ENCODE measurements at regions not wholly inside any gene's neighbourhood (a gene's known extent, or its start where the extent isn't known, plus 50 kb on each side); places are given as distances from the start of the nearest gene placed in this dataset.

GRCh38 chr11:69348414-69349235 lies 54.7 kb downstream of the MYEOV start:
- DNase-seq, result no peak

- no peak for DNase-seq
Observed at GRCh38 chr11:69350040-69350439, 56.1 kb downstream of the MYEOV start.

GRCh38 chr11:69350596-69350995 lies 56.6 kb downstream of the MYEOV start:
- DNase-seq, result no peak

DNA sequence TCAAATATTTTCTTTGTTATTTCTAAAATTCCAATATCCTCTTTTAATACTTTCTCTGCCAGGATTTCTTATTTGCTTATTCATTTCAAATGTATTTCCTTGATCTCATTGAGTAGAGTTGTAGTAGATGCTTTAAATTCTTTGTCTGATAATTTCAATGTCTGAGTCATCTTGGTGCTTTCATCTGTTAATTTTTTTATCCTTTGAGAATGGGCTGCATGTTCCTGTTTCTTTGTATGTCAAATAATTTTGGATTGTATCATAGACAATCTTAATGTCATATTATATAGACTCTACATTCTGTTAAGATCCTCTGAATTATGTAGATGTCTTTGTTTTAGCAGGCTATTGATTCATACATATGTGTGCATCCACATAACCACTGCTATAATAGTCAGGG lies 57.5 kb downstream of the MYEOV start:
- DNase-seq, result no peak

GRCh38 chr11:69352166-69352565 lies 58.2 kb downstream of the MYEOV start:
- no peak for DNase-seq

- DNase-seq, result peak; percentile 37
Observed at GRCh38 chr11:69352715-69353319, 58.9 kb downstream of the MYEOV start.

DNA sequence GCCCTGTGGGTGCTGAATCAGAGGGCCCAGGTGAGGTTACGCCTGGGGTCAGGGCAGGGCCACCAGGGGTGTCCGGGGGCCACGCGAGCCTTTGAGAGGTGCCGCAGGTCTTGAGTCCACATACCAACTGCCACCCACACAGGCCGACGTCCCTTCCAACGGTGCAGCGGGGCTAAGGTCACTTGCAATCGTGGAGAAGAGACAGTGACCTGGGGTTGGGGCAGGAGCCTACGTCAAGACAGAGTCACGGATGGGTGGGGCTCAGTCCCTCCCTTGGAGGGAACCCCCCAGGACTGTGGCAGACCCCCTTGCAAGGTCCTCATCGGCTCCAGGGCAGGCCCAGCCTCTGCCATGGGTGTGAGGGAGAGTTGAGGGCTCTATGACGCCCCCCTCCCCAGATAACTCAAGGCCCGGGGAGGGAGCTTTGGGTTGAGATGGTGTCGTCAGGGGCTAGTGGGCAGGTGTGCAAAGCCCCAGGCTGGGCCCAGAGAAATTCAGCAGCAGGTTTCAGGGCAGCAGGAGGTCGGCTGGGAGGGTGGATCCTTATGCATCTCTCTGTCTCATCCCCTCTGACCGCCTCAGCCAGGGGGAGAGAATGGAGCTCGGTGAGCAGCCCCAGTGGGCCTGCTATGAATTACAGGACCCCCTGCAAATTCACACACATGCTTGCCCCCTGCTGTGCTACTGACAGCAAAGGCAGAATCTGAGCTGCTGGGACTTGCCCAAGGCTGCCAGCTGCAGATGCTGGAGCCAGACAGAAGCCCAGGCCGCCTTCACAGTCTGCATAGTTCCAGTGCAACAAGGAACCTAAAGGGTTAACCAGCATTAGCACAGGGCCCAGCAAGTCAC lies 60.0 kb downstream of the MYEOV start:
- no peak for DNase-seq

- no peak for DNase-seq
Observed at GRCh38 chr11:69354545-69354897, 60.6 kb downstream of the MYEOV start.

GRCh38 chr11:69355346-69355940 lies 61.5 kb downstream of the MYEOV start:
- DNase-seq, result no peak

DNA sequence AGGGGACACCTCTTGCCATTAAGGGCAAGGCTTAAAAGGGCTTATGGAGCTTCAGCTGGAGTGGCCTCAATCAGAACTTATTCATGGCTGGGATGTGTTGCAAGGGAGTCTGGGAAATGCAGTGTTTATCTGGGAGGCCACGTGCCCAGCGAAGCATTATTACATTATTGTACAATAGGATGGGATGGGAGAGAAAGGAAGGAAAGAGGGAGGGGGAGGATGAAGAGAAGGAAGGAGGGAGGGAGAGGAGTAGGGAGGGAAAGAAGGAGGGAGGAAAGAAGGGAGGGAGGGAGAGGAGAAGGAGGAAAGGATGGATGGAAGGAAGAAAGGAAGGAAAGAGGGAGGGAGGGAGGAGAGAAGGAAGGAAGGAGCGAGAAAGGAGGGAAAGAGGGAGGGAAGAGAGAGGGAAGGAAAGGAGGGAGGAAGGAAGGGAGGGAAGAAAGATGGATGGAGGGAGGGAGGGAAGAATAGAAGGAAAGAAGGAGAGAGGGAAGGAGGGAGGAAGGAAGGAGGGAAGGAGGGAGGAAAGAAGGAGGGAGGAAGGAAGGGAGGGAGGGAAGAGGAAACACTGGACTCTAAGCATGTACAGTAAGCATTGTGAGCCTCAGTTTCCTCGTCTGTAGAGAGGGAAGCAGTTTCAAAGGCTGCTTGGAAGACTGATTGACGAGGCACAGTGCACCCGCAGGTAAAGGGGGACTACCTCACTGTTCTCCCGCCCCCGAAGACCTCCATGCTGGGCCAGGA lies 62.2 kb downstream of the MYEOV start:
- DNase-seq, result no peak

- DNase-seq, result no peak
Observed at GRCh38 chr11:69356703-69357457, 62.9 kb downstream of the MYEOV start.

DNA sequence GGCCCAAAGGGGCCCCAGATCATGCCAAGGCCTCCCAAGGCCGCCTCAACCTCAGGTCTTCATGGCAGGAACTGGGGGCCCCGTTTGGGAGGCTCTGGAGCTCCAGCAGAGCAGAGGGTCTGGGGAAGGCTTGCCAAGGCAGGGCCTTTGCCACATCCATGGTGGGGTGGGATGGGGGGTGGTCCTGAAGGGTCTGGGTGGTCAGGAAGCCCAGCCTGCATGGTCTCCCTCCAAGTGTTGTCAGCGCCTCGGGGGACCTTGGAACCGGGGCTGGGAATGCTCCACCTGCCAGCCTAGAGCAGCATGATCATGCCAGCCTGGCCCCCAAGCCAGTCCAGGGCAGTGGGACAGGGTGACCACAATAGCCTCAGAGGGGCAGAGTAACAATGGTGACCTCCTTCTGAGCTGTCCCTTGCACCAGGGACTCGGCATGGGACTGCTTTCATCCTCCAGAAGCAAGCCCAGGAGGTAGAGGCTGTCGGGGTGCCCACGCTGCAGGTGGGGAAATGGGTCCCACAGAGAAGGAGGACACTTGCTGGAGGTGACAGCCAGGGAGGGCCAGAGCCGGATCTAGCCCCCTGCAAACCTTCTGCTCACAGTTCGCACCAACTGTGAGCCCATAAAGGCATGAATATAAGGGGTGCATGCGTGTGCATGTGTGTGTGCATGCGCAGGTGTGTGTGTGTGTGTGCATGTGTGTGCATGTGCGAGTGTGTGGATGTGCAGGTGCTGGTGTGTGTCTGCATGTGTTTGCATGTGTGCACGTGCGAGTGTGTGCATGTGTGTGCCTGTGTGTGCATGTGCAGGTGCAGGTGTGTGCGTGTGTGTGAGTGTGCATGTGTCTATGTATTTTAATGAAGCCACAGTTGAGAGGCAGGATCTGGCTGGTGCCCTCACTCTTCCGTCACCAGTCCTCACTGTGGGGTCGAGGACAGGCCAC lies 63.8 kb downstream of the MYEOV start:
- DNase-seq, result no peak

DNA sequence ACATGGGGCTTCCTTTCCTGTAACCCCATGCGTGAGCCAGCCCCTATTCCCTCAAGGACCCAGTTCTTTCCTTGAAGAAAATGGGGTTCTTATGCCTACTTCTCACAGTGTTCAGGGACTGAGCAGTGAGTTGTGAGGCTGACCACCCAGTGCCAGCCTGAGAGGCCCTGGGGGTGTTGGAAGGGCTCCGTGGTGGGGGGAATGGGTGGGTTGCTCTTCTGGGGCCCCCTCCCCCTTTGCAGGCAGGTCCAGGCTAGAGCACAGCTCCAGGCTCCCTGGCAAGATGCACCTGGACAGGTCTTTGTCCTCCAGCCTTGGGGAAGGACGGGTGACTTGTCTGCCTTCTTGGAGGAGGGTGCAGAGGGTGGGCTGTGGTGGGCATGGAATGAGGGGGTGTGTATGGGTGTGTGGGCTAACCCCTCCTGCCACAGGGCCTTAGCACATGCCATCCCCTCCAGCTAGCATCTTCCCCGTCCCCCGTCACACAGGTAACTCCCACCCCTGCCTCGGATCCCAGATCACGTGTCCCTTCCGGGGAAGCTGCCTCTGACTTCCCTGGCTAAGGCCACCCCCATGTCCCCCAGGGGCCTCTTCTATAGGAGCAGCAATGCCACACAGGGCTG lies 64.6 kb downstream of the MYEOV start:
- no peak for DNase-seq

GRCh38 chr11:69359735-69360480 lies 66.0 kb downstream of the MYEOV start:
- no peak for DNase-seq

DNA sequence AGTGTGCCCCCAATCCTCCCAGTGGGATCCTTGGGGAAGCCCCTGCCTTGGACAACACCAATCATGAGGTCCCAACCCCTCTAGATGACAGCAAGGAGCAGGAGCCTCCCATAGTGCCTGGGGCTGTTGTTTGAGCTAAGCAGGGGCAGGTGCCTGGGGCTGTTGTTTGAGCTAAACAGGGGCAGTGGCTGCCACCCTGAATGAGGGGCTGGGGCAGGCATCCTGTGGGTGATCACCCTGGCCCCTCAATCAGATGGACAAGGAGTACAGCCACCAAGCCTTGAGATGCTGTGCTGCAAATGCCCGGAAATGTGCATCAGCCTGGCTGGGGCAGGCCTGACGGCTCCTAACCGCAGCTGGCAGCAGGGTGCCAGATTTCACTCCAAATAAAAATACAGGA lies 66.7 kb downstream of the MYEOV start:
- DNase-seq, result no peak

GRCh38 chr11:69361048-69361447 lies 67.1 kb downstream of the MYEOV start:
- no peak for DNase-seq

GRCh38 chr11:69361466-69361865 lies 67.5 kb downstream of the MYEOV start:
- DNase-seq, result no peak

DNA sequence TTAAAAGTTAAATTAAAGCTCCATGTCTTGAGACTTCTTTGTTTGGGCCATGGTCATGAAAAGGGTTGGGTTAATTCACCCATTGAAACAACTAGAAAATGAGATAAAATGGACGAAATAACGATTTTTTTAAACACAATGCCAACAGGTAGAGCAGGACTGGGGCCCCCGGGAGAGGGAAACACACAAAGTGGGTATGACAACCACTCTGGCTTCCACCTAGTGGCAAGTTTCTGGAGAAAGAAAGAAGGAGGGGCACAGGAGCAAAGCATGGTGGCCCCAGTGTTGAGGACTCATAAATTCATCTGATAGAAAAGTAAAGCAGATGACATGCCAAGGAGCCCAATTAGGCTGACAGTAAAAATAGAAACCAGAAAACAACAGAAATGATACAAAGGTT lies 68.4 kb downstream of the MYEOV start:
- DNase-seq, result peak; percentile 1

- no peak for DNase-seq
Observed at GRCh38 chr11:69364921-69365320, 71.0 kb downstream of the MYEOV start.
